NCI-H510A (cell line): ENCODE measurements at regions not wholly inside any gene's neighbourhood (a gene's known extent, or its start where the extent isn't known, plus 50 kb on each side); places are given as distances from the start of the nearest gene placed in this dataset.
"Not testable (repeated sequence)": the region's sequence is repeated elsewhere in the genome, so short reads cannot be mapped to it uniquely, and the experiment has no call there.

ENCODE experiments used
- DNase-seq: peaks from one replicate; lab custom pipeline; 2025; lab: John Stamatoyannopoulos, UW

- DNase-seq = not testable (repeated sequence)
Measured at GRCh38 chr21:27984663-27985325, 1007.9 kb downstream of the LTN1 start.

- DNase-seq = not testable (repeated sequence)
Measured at GRCh38 chr21:27979446-27979845, 1012.6 kb upstream of the ADAMTS5 start.

GRCh38 chr21:27975514-27975913, 1008.6 kb upstream of the ADAMTS5 start:
- DNase-seq = no peak

GRCh38 chr21:27974152-27974551, 1007.3 kb upstream of the ADAMTS5 start:
- DNase-seq = not testable (repeated sequence)

- not testable (repeated sequence) for DNase-seq
Measured at GRCh38 chr21:27968240-27968639, 1001.4 kb upstream of the ADAMTS5 start.

- no peak for DNase-seq
Measured at GRCh38 chr21:27954543-27955165, 987.8 kb upstream of the ADAMTS5 start.

- no peak for DNase-seq
Measured at GRCh38 chr21:27953340-27954045, 986.6 kb upstream of the ADAMTS5 start.

- DNase-seq = not testable (repeated sequence)
Measured at GRCh38 chr21:27949093-27949492, 982.2 kb upstream of the ADAMTS5 start.

- not testable (repeated sequence) for DNase-seq
Measured at GRCh38 chr21:27930108-27930767, 963.4 kb upstream of the ADAMTS5 start.

GRCh38 chr21:27929179-27929578, 962.3 kb upstream of the ADAMTS5 start:
- not testable (repeated sequence) for DNase-seq

- DNase-seq = not testable (repeated sequence)
Measured at GRCh38 chr21:27928534-27929115, 961.7 kb upstream of the ADAMTS5 start.

GRCh38 chr21:27921421-27921820, 954.5 kb upstream of the ADAMTS5 start:
- DNase-seq = not testable (repeated sequence)

GRCh38 chr21:27917966-27918365, 951.1 kb upstream of the ADAMTS5 start:
- not testable (repeated sequence) for DNase-seq

- DNase-seq = not testable (repeated sequence)
Measured at GRCh38 chr21:27916326-27916725, 949.4 kb upstream of the ADAMTS5 start.

- not testable (repeated sequence) for DNase-seq
Measured at GRCh38 chr21:27912133-27912532, 945.2 kb upstream of the ADAMTS5 start.

- DNase-seq = not testable (repeated sequence)
Measured at GRCh38 chr21:27909487-27909886, 942.6 kb upstream of the ADAMTS5 start.

GRCh38 chr21:27908816-27909215, 941.9 kb upstream of the ADAMTS5 start:
- not testable (repeated sequence) for DNase-seq

GRCh38 chr21:27902904-27903303, 936.0 kb upstream of the ADAMTS5 start:
- DNase-seq = not testable (repeated sequence)

GRCh38 chr21:27893619-27894018, 926.7 kb upstream of the ADAMTS5 start:
- not testable (repeated sequence) for DNase-seq

GRCh38 chr21:27891495-27891894, 924.6 kb upstream of the ADAMTS5 start:
- DNase-seq = not testable (repeated sequence)

- not testable (repeated sequence) for DNase-seq
Measured at GRCh38 chr21:27887808-27888455, 921.0 kb upstream of the ADAMTS5 start.
